CD4-positive, alpha-beta T cell (primary cell): ENCODE measurements at regions not wholly inside any gene's neighbourhood (a gene's known extent, or its start where the extent isn't known, plus 50 kb on each side); places are given as distances from the start of the nearest gene placed in this dataset.

Experiments used
- ATAC-seq: fragments of 200-7000 bp; cut with Tn5 transposase; one replicate; pipeline ENCODE4 v1.10.0; 2022; ENCODE audit warnings: mild to moderate bottlenecking; ENCODE audit not compliant: poor library complexity
- CTCF ChIA-PET: fragments of 350-600 bp; sonication (Branson Sonifier 250); formaldehyde crosslinking; loops from one replicate; lab custom pipeline; 2021; ENCODE audit warnings: antibody characterized with exemption, inconsistent platforms; lab: Charles Lee
- POLR2A ChIA-PET: fragments of 350-600 bp; sonication (Branson Sonifier 250); formaldehyde crosslinking; loops from one replicate; lab custom pipeline; 2021; ENCODE audit warnings: antibody characterized with exemption, inconsistent platforms; lab: Charles Lee
- DNase-seq, 14 experiments: peaks; one replicate each; pipeline ENCODE4 v3.0.0-alpha.2; 2013 to 2020; ENCODE audit warnings: mixed read lengths in 2 of 14
- H3K27ac ChIP-seq, 2 donors: one replicate each; pipeline versions ENCODE4 v1.5.1 to v1.7.0; 2013; ENCODE audit warnings: low read length in 2 of 2, low read depth in 1 of 2, mild to moderate bottlenecking in 1 of 2
- H3K27me3 ChIP-seq, 2 experiments: 1 replicate in 1 of 2; 2 replicates in 1 of 2; pipeline versions ENCODE4 v1.6.1 to v1.7.0; 2013; ENCODE audit warnings: low read length in 2 of 2, control low read depth in 1 of 2, mild to moderate bottlenecking in 1 of 2, moderate library complexity in 1 of 2; ENCODE audit not compliant: insufficient read depth in 2 of 2, control insufficient read depth in 1 of 2
- H3K36me3 ChIP-seq: one replicate; pipeline ENCODE4 v1.6.1; 2013; ENCODE audit warnings: low read length, control low read depth; ENCODE audit not compliant: insufficient read depth
- H3K4me1 ChIP-seq: one replicate; pipeline ENCODE4 v1.6.1; 2013; ENCODE audit warnings: low read length, control low read depth; ENCODE audit not compliant: insufficient read depth
- H3K4me3 ChIP-seq: one replicate; pipeline ENCODE4 v1.5.1; 2013; ENCODE audit warnings: mild to moderate bottlenecking, low read length, moderate library complexity
- H3K9me3 ChIP-seq, 2 experiments: 1 replicate in 1 of 2; 2 replicates in 1 of 2; pipeline versions ENCODE4 v1.6.1 to v1.7.0; 2013; ENCODE audit warnings: low read length in 2 of 2, mild to moderate bottlenecking in 2 of 2, control low read depth in 1 of 2, moderate library complexity in 1 of 2; ENCODE audit not compliant: control insufficient read depth in 1 of 2, insufficient read depth in 1 of 2
- H3K27ac Mint-ChIP-seq: one replicate; pipeline ENCODE4 v1.8.0; 2020; ENCODE audit warnings: mixed read lengths
- H3K27me3 Mint-ChIP-seq: one replicate; pipeline ENCODE4 v1.8.0; 2021; ENCODE audit warnings: mixed read lengths
- H3K36me3 Mint-ChIP-seq: one replicate; pipeline ENCODE4 v1.8.0; 2021; ENCODE audit warnings: low read depth, mixed read lengths
- H3K4me1 Mint-ChIP-seq: one replicate; pipeline ENCODE4 v1.8.0; 2021; ENCODE audit warnings: low read depth, mixed read lengths
- H3K4me3 Mint-ChIP-seq: one replicate; pipeline ENCODE4 v1.8.0; 2020; ENCODE audit warnings: mild to moderate bottlenecking, mixed read lengths
- H3K9me3 Mint-ChIP-seq: one replicate; pipeline ENCODE4 v1.8.0; 2020; ENCODE audit warnings: mixed read lengths
- CTCF ChIP-seq: fragments of 200-600 bp; IDR thresholded peaks from one replicate; pipeline ENCODE4 v1.8.0; 2022; ENCODE audit warnings: antibody characterized with exemption, mild to moderate bottlenecking
- intact Hi-C, 2 experiments: fragments of 100-400 bp; cut with DNase I in 1 of 2; cut with micrococcal nuclease in 1 of 2; formaldehyde crosslinking; loops; one replicate each; pipeline versions ENCODE4 v1.15.1 to v1.9.0; 2023 to 2025; cut with DNase I, micrococcal nuclease

- intact Hi-C loops, result loop anchor here in 1 of 2 experiments (5.0 kb wide), 1 partner anchor 460 kb away; no protein-coding TSS in a partner anchor
- DNase-seq (no peak), ATAC-seq (no peak)
- Mint-ChIP-seq H3K27ac (no peak overlapping the region), H3K9me3 (no peaks in the 10 kb centered on the region), H3K27me3 (peaks cover 4% of the 10 kb centered on the region), H3K4me3 (no peak overlapping the region), H3K36me3 (no peaks in the 10 kb centered on the region), H3K4me1 (no peaks in the 10 kb centered on the region)
- TF ChIP-seq CTCF, result no peak
- POLR2A ChIA-PET, result no interaction called here
- Histone ChIP-seq H3K4me1 (no peaks in the 10 kb centered on the region), H3K4me3 (no peak overlapping the region), H3K27me3 (no peaks in the 10 kb centered on the region), H3K27ac (no peak overlapping the region), H3K9me3 (no peaks in the 10 kb centered on the region), H3K36me3 (no peaks in the 10 kb centered on the region)
- CTCF ChIA-PET, result interaction anchor here (1.5 kb wide), 1 partner anchor 10 kb away, joined by 3 read pairs; no protein-coding TSS in a partner anchor
These were observed 69.1 kb upstream of the DNAJC10 start for GRCh38 chr2:182646763-182647498.

- intact Hi-C loops, result loop anchor here in 1 of 2 experiments (5.0 kb wide), 1 partner anchor 460 kb away; no protein-coding TSS in a partner anchor
- TF ChIP-seq CTCF, result no peak
- DNase-seq (no peak), ATAC-seq (no peak)
- H3K4me3 Mint-ChIP-seq, result no peak overlapping the region
- Histone ChIP-seq H3K9me3 (no peaks in the 10 kb centered on the region), H3K27me3 (no peaks in the 10 kb centered on the region), H3K36me3 (no peaks in the 10 kb centered on the region), H3K4me1 (no peaks in the 10 kb centered on the region), H3K4me3 (no peak overlapping the region), H3K27ac (no peak overlapping the region)
- peaks cover 5% of the 10 kb centered on the region for H3K4me1 Mint-ChIP-seq
- CTCF ChIA-PET, result no interaction called here
- peaks cover 4% of the 10 kb centered on the region for H3K27me3 Mint-ChIP-seq
- H3K36me3 Mint-ChIP-seq, result no peaks in the 10 kb centered on the region
- no peak overlapping the region for H3K27ac Mint-ChIP-seq
- no peaks in the 10 kb centered on the region for H3K9me3 Mint-ChIP-seq
- POLR2A ChIA-PET, result no interaction called here
These were observed 68.6 kb upstream of the DNAJC10 start for GRCh38 chr2:182647499-182647787.

GRCh38 chr2:182649316-182649715 is 66.7 kb upstream of the DNAJC10 start:
- H3K27me3 ChIP-seq, result no peaks in the 10 kb centered on the region
- H3K36me3 ChIP-seq, result no peaks in the 10 kb centered on the region
- no peak overlapping the region for H3K4me3 Mint-ChIP-seq
- CTCF ChIA-PET, result no interaction called here
- POLR2A ChIA-PET, result no interaction called here
- peaks cover 3% of the 10 kb centered on the region for H3K27me3 Mint-ChIP-seq
- H3K4me1 ChIP-seq, result no peaks in the 10 kb centered on the region
- intact Hi-C loops, result loop anchor here in 1 of 2 experiments (5.0 kb wide), 1 partner anchor 462 kb away; no protein-coding TSS in a partner anchor
- DNase-seq (no peak), ATAC-seq (no peak)
- peaks cover 9% of the 10 kb centered on the region for H3K4me1 Mint-ChIP-seq
- H3K27ac ChIP-seq, result no peak overlapping the region
- H3K36me3 Mint-ChIP-seq, result no peaks in the 10 kb centered on the region
- H3K4me3 ChIP-seq, result no peak overlapping the region
- H3K27ac Mint-ChIP-seq, result no peak overlapping the region
- no peak for TF ChIP-seq CTCF
- H3K9me3 Mint-ChIP-seq, result no peaks in the 10 kb centered on the region
- no peaks in the 10 kb centered on the region for H3K9me3 ChIP-seq
